GM21737 (cell line): ENCODE measurements at regions not wholly inside any gene's neighbourhood (a gene's known extent, or its start where the extent isn't known, plus 50 kb on each side); places are given as distances from the start of the nearest gene placed in this dataset.
"Not testable (repeated sequence)": the region's sequence is repeated elsewhere in the genome, so short reads cannot be mapped to it uniquely, and the experiment has no call there.

ENCODE experiments used
- ATAC-seq: cut with Tn5 transposase; IDR thresholded peaks from one replicate; pipeline ENCODE4 v1.9.1; 2021; ENCODE audit warnings: mild to moderate bottlenecking, moderate library complexity; ENCODE audit not compliant: unreplicated experiment

DNA sequence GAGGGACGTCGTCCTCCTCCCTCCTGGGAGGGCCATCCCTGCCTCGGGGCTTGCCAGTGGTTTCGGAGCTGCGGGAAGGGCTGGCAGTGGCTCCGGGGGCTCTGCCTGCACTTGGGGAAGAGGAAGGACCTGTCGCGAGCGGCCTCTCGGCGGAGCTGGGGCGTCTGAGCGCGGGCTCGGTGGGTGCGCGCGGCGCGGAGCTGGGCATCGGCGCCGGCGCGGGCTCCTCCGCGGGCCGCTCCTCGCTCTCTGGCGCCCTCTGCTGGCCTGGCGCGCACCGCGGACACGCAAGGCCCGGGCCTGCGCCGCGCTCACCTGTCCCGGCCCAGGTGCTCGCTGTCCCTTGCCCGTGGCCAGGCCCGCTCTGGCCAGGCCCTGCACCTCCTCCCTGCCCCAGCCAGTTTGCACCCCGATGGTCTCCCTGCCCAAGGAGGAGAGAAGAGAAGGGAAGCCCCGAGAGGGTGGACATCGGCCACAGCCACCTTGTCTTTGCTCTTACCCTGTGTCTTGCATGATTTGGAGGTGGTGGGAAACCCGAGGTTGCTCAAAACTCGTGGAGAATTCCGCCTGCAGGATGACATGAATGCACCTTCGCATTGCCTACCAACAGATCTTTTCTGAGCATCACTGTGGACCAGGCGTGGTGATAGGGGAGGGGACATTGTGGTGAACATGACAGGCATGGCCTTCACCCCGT, 119.2 kb downstream of the OTOP1 start:
- not testable (repeated sequence) for ATAC-seq

DNA sequence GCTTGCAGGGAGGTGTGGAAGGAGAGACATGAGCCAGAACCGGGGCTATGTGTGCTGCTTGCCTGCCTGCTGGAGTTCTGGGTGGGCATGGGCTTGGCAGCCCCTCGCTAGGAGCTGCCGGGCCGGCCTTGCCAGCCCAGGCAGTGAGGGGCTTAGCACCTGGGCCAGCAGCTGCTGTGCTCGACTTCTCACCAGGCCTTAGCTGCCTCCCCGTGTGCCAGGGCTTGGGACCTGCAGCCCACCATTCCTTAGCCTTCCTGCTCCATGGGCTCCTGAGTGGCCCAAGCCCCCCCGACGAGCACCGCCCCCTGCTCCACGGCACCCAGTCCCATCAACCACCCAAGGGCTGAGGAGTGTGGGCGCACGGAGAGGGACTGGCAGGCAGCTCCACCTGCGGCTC, 111.3 kb downstream of the OTOP1 start:
- not testable (repeated sequence) for ATAC-seq

DNA sequence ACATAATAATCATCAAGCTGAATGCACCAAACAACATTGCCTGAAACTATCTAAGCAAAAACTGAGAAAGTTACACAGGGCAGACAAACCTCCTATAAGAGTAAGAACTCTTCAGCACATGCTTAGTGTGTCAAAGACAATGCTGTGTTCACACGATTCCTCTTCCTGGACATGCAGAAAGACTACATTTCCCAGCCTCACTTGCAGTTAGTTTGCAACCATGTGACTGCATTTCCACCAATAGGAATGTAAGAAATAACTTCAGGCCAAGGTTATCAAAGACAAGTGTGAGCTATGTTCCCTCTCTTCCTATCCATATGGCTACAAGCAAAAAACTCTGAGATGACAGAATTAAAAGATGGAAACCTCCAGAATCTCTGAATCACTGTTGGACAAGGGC, 109.8 kb downstream of the OTOP1 start:
- not testable (repeated sequence) for ATAC-seq

DNA sequence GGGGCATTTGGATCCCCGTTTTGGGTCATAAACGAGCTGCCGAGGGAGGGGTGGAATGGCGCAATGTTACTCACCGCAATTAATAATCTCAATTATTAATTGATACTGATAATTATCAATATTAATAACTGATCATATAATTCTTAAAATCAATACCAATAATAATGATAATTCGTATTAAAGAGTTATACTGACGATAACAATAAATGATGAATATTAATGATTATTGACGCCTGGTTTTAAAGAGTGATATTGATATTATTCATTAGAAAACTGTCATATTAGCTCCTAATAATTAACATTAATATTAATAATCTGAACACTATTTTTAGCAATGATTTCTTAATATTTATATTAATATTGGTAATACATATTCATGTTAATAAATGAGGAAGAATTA, 92.4 kb downstream of the OTOP1 start:
- not testable (repeated sequence) for ATAC-seq

DNA sequence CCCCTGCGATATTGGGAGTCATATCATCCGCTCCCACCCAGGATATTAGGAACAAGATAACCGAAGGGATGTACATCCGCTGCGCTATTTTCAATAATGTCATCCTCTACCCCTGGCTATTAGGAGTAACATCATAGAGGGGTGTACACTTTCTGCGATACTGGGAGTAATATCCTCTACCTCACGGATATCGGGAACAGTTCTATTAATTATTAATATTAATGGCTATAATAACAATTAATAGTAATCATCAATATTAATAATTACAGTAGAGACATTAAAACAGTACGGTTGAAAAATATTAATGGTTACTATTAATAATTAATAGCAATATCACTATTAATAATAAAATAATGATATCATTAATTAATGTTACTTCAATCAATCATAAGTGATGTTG, 90.1 kb downstream of the OTOP1 start:
- ATAC-seq, result not testable (repeated sequence)
